ENCODE measurements at regions not wholly inside any gene's neighbourhood (a gene's known extent, or its start where the extent isn't known, plus 50 kb on each side); places are given as distances from the start of the nearest gene placed in this dataset.
"Not testable (repeated sequence)": the region's sequence is repeated elsewhere in the genome, so short reads cannot be mapped to it uniquely, and the experiment has no call there.

GRCh38 chr3:127085576-127085975 lies 102.7 kb downstream of the PLXNA1 start:
- in situ Hi-C loops (cut with HindIII; ENCODE audit: low sequenced_read_pairs), result no loop called here
- no peak for TF ChIP-seq CTCF (IDR thresholded peaks at IDR 0.05; ENCODE audit: low read depth, low read length, missing control alignments)

GRCh38 chr3:127086591-127086990 lies 103.7 kb downstream of the PLXNA1 start:
- DNase-seq (ENCODE audit: low read depth); in situ Hi-C loops (cut with HindIII; ENCODE audit: low sequenced_read_pairs); H3K4me3 ChIP-seq (ENCODE audit: low read depth, low read length): not testable (repeated sequence)

More at GRCh38 chr3:127085576-127085975, 102.7 kb downstream of the PLXNA1 start:
- no peak overlapping the region for H3K4me3 ChIP-seq (ENCODE audit: low read depth, low read length)
- DNase-seq (ENCODE audit: low read depth), result no peak

GRCh38 chr3:127087441-127087840 lies 104.5 kb downstream of the PLXNA1 start:
- DNase-seq (ENCODE audit: low read depth), result no peak
- H3K4me3 ChIP-seq (ENCODE audit: low read depth, low read length), result no peak overlapping the region
- in situ Hi-C loops (cut with HindIII; ENCODE audit: low sequenced_read_pairs), result no loop called here
- TF ChIP-seq CTCF (IDR thresholded peaks at IDR 0.05; ENCODE audit: low read depth, low read length, missing control alignments), result no peak

- no peak for DNase-seq (ENCODE audit: low read depth)
- no peak overlapping the region for H3K4me3 ChIP-seq (ENCODE audit: low read depth, low read length)
- TF ChIP-seq CTCF (IDR thresholded peaks at IDR 0.05; ENCODE audit: low read depth, low read length, missing control alignments), result no peak
- in situ Hi-C loops (cut with HindIII; ENCODE audit: low sequenced_read_pairs), result no loop called here
These were observed 104.2 kb upstream of the PRR23E start for GRCh38 chr3:127088511-127089351.

- in situ Hi-C loops (cut with HindIII; ENCODE audit: low sequenced_read_pairs), result no loop called here
- TF ChIP-seq CTCF (IDR thresholded peaks at IDR 0.05; ENCODE audit: low read depth, low read length, missing control alignments), result no peak
- no peak for DNase-seq (ENCODE audit: low read depth)
- no peak overlapping the region for H3K4me3 ChIP-seq (ENCODE audit: low read depth, low read length)
These were observed 103.3 kb upstream of the PRR23E start for GRCh38 chr3:127089486-127090145.

- no peak for DNase-seq (ENCODE audit: low read depth)
- in situ Hi-C loops (cut with HindIII; ENCODE audit: low sequenced_read_pairs), result no loop called here
- no peak for TF ChIP-seq CTCF (IDR thresholded peaks at IDR 0.05; ENCODE audit: low read depth, low read length, missing control alignments)
- H3K4me3 ChIP-seq (ENCODE audit: low read depth, low read length), result no peak overlapping the region
These were observed 102.4 kb upstream of the PRR23E start for GRCh38 chr3:127090218-127091160.

Measured in astrocyte of the cerebellum (primary cell).